Panc1 (cell line): ENCODE measurements at regions not wholly inside any gene's neighbourhood (a gene's known extent, or its start where the extent isn't known, plus 50 kb on each side); places are given as distances from the start of the nearest gene placed in this dataset.

ENCODE experiments used
- CTCF ChIP-seq: fragments of 450-650 bp; IDR thresholded peaks from 2 replicates; pipeline ENCODE4 v1.5.1; 2017; ENCODE audit warnings: mild to moderate bottlenecking
- POLR2AphosphoS5 ChIP-seq: IDR thresholded peaks from 2 replicates; pipeline ENCODE4 v1.6.1; 2012; ENCODE audit warnings: mild to moderate bottlenecking, low read depth, low read length, moderate library complexity
- REST ChIP-seq, 2 experiments: IDR thresholded peaks; 2 replicates each; pipeline ENCODE4 v1.6.1; 2011 to 2012; ENCODE audit warnings: low read depth in 2 of 2, control low read depth in 1 of 2, low read length in 1 of 2, mild to moderate bottlenecking in 1 of 2, moderate library complexity in 1 of 2; ENCODE audit not compliant: insufficient read depth in 1 of 2
- TCF7L2 ChIP-seq: IDR thresholded peaks from 2 replicates; pipeline ENCODE4 v1.6.1; 2011; ENCODE audit warnings: mild to moderate bottlenecking, low read depth, low read length, inconsistent platforms

DNA sequence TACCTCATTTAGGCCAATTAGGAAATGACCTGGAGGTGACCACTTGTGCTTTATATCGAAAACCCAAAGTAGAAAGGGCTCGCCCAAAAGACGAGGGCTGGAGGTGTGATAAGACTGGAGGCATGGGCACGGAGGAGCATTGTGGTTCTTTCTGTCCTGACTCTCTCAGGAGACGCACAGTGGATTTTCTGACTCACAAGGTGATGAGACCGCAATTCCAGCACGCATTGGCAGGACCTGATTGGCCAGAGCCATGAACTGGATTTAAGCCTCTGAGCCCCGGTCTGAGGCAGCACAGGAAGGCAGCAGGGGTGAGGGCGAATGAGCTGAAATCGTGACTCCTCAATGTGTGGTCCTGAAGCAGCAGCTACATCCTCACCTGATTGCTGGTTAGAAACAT, 559.1 kb upstream of the SALL1 start:
- TF ChIP-seq CTCF (no peak), POLR2AphosphoS5 (no peak), REST (IDR thresholded peaks at IDR 0.05; ENCODE audit: insufficient read depth in 1 of 2, low read depth in 2 of 2, low read length in 1 of 2) (no peak), TCF7L2 (no peak)
